KMS-11 (cell line): ENCODE measurements at regions not wholly inside any gene's neighbourhood (a gene's known extent, or its start where the extent isn't known, plus 50 kb on each side); places are given as distances from the start of the nearest gene placed in this dataset.

Experiments used
- H2AFZ ChIP-seq: fragments of 200-600 bp; sonication (generic); 2 replicates; pipeline ENCODE4 v1.6.1; 2016; ENCODE audit warnings: antibody characterized with exemption, mixed run types, low read depth
- H3K27ac ChIP-seq: fragments of 200-600 bp; sonication (generic); 2 replicates; pipeline ENCODE4 v1.6.1; 2016; ENCODE audit warnings: mild to moderate bottlenecking, mixed run types
- H3K27me3 ChIP-seq: fragments of 200-600 bp; sonication (generic); 2 replicates; pipeline ENCODE4 v1.6.1; 2017; ENCODE audit warnings: mild to moderate bottlenecking, low read depth, mixed run types, moderate library complexity; ENCODE audit not compliant: insufficient read depth
- H3K36me3 ChIP-seq: fragments of 200-600 bp; sonication (generic); 2 replicates; pipeline ENCODE4 v1.6.1; 2017; ENCODE audit warnings: mild to moderate bottlenecking, mixed run types; ENCODE audit not compliant: insufficient read depth
- H3K4me1 ChIP-seq: fragments of 200-600 bp; sonication (generic); 2 replicates; pipeline ENCODE4 v1.6.1; 2016; ENCODE audit warnings: mild to moderate bottlenecking, low read depth, mixed run types; ENCODE audit not compliant: poor library complexity, severe bottlenecking
- H3K4me2 ChIP-seq: fragments of 200-600 bp; sonication (generic); 2 replicates; pipeline ENCODE4 v1.7.0; 2016; ENCODE audit warnings: mild to moderate bottlenecking, mixed run types
- H3K4me3 ChIP-seq: fragments of 200-600 bp; sonication (generic); IDR thresholded peaks from 2 replicates; pipeline ENCODE4 v1.6.1; 2017; ENCODE audit warnings: low read depth, low read length, mixed read lengths; ENCODE audit not compliant: insufficient read depth
- H3K79me2 ChIP-seq: fragments of 200-600 bp; sonication (generic); 2 replicates; pipeline ENCODE4 v1.6.1; 2016; ENCODE audit warnings: low read depth, mixed run types; ENCODE audit not compliant: insufficient read depth
- H3K9ac ChIP-seq: fragments of 200-600 bp; sonication (generic); 2 replicates; pipeline ENCODE4 v1.6.1; 2016; ENCODE audit warnings: mild to moderate bottlenecking, mixed run types
- H4K20me1 ChIP-seq: fragments of 200-600 bp; sonication (generic); 2 replicates; pipeline ENCODE4 v1.6.1; 2016; ENCODE audit warnings: mild to moderate bottlenecking, mixed run types; ENCODE audit not compliant: insufficient read depth
- TF ChIP-seq, protein P1 (sequence below): fragments of 200-600 bp; sonication (generic); conservative IDR thresholded peaks from 2 replicates; pipeline ENCODE4 v1.6.1; 2017; ENCODE audit warnings: low read depth, mild to moderate bottlenecking, antibody characterized with exemption, low read length, moderate library complexity, mixed read lengths

GRCh38 chr16:8346294-8346693 is 244.0 kb downstream of the TMEM114 start:
- Histone ChIP-seq H3K79me2 (no peaks in the 10 kb centered on the region), H3K4me1 (no peaks in the 10 kb centered on the region), H3K4me2 (no peak overlapping the region), H2AFZ (no peak overlapping the region), H3K27ac (no peak overlapping the region), H3K27me3 (no peaks in the 10 kb centered on the region), H4K20me1 (no peaks in the 10 kb centered on the region), H3K4me3 (no peak overlapping the region), H3K36me3 (no peaks in the 10 kb centered on the region), H3K9ac (no peak overlapping the region)
- TF ChIP-seq, protein P1, sequence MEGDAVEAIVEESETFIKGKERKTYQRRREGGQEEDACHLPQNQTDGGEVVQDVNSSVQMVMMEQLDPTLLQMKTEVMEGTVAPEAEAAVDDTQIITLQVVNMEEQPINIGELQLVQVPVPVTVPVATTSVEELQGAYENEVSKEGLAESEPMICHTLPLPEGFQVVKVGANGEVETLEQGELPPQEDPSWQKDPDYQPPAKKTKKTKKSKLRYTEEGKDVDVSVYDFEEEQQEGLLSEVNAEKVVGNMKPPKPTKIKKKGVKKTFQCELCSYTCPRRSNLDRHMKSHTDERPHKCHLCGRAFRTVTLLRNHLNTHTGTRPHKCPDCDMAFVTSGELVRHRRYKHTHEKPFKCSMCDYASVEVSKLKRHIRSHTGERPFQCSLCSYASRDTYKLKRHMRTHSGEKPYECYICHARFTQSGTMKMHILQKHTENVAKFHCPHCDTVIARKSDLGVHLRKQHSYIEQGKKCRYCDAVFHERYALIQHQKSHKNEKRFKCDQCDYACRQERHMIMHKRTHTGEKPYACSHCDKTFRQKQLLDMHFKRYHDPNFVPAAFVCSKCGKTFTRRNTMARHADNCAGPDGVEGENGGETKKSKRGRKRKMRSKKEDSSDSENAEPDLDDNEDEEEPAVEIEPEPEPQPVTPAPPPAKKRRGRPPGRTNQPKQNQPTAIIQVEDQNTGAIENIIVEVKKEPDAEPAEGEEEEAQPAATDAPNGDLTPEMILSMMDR = no peak

GRCh38 chr16:8342276-8342675 is 248.0 kb downstream of the TMEM114 start:
- Histone ChIP-seq H4K20me1 (no peaks in the 10 kb centered on the region), H3K27me3 (no peaks in the 10 kb centered on the region), H3K79me2 (no peaks in the 10 kb centered on the region), H3K4me3 (no peak overlapping the region), H3K36me3 (no peaks in the 10 kb centered on the region), H3K27ac (no peak overlapping the region), H3K9ac (no peak overlapping the region), H3K4me1 (no peaks in the 10 kb centered on the region), H2AFZ (no peak overlapping the region), H3K4me2 (no peak overlapping the region)
- TF ChIP-seq, protein P1 = no peak

- Histone ChIP-seq H3K4me3 (no peak overlapping the region), H3K27ac (no peak overlapping the region), H3K9ac (no peak overlapping the region), H3K27me3 (no peaks in the 10 kb centered on the region), H3K4me1 (no peaks in the 10 kb centered on the region), H3K4me2 (no peak overlapping the region), H3K79me2 (no peaks in the 10 kb centered on the region), H3K36me3 (no peaks in the 10 kb centered on the region), H2AFZ (no peak overlapping the region), H4K20me1 (no peaks in the 10 kb centered on the region)
- TF ChIP-seq, protein P1 = no peak
These were observed 259.6 kb downstream of the TMEM114 start for GRCh38 chr16:8330761-8331160.

DNA sequence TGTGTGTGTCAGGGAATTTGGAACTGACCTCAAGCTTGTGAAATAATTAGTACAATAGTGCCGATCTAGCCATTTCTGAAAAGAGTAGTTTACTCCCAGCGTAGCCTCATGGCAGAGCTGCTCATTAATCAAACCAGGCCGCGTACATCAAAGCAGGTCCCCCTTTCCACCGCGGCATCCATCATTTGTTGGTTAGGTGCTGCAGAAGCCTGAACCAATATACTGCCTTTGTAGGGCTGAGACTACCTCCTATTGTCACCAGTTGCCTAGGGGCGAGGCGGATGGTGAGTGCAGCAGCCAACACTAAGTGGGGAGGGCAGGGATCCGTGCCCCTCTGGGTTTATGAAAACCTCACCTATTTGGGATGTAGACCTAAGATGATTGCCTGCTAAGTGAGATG is 264.1 kb downstream of the TMEM114 start:
- Histone ChIP-seq H3K9ac (no peak overlapping the region), H3K27ac (no peak overlapping the region), H2AFZ (no peak overlapping the region), H3K27me3 (no peaks in the 10 kb centered on the region), H4K20me1 (no peaks in the 10 kb centered on the region), H3K4me2 (no peak overlapping the region), H3K36me3 (no peaks in the 10 kb centered on the region), H3K4me1 (no peaks in the 10 kb centered on the region), H3K4me3 (no peak overlapping the region), H3K79me2 (no peaks in the 10 kb centered on the region)
- TF ChIP-seq, protein P1 = no peak
